ENCODE measurements at regions not wholly inside any gene's neighbourhood (a gene's known extent, or its start where the extent isn't known, plus 50 kb on each side); places are given as distances from the start of the nearest gene placed in this dataset.

DNA sequence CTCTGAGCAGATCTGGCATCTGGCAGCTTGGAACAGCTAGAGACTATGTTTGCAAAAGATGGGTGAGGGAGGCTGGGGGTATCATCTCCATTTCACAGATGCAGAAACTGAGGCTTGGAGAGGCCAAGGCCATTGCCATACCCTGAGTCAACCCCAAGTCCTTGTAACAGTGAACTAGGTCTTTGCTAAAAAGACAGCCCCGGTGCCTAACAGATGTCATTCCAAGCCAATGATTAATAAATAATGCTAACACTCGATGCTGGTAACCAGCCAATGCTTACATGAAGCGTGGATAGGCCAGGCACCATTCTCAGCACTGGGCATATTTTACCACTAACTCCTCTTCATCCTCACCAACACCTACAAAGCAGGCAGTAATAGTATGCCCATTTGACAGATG is 164.0 kb downstream of the MN1 start:
- intact Hi-C loops (cut with micrococcal nuclease; ENCODE audit: unreplicated experiment), result no loop called here
- Histone ChIP-seq H3K9me3 (ENCODE audit: low read depth, low read length, poor library complexity, severe bottlenecking) (no peaks in the 10 kb centered on the region), H3K27me3 (replicated peaks; ENCODE audit: insufficient read depth, low read depth, low read length, poor library complexity) (no peaks in the 10 kb centered on the region), H3K4me3 (ENCODE audit: low read depth, low read length, poor library complexity, severe bottlenecking) (no peak overlapping the region), H3K27ac (ENCODE audit: low read depth, low read length, poor library complexity, severe bottlenecking) (no peak overlapping the region), H3K4me1 (ENCODE audit: insufficient read depth, low read length, poor library complexity, severe bottlenecking) (no peaks in the 10 kb centered on the region), H3K36me3 (ENCODE audit: insufficient read depth, low read length, poor library complexity, severe bottlenecking) (no peaks in the 10 kb centered on the region)
- TF ChIP-seq, protein P1, sequence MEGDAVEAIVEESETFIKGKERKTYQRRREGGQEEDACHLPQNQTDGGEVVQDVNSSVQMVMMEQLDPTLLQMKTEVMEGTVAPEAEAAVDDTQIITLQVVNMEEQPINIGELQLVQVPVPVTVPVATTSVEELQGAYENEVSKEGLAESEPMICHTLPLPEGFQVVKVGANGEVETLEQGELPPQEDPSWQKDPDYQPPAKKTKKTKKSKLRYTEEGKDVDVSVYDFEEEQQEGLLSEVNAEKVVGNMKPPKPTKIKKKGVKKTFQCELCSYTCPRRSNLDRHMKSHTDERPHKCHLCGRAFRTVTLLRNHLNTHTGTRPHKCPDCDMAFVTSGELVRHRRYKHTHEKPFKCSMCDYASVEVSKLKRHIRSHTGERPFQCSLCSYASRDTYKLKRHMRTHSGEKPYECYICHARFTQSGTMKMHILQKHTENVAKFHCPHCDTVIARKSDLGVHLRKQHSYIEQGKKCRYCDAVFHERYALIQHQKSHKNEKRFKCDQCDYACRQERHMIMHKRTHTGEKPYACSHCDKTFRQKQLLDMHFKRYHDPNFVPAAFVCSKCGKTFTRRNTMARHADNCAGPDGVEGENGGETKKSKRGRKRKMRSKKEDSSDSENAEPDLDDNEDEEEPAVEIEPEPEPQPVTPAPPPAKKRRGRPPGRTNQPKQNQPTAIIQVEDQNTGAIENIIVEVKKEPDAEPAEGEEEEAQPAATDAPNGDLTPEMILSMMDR (conservative IDR thresholded peaks at IDR 0.05; ENCODE audit: low read depth, low read length), result no peak
- TF ChIP-seq EZH2 (IDR thresholded peaks at IDR 0.05; ENCODE audit: borderline replicate concordance, low read depth, low read length, poor library complexity, severe bottlenecking), result no peak
- DNase-seq (ENCODE audit: low spot score), result no peak
- ChIA-PET CTCF (no interaction called here), POLR2A (ENCODE audit: low non-redundant PET) (no interaction called here)
- no TSS peak for BruUV-seq (replicated peaks)

GRCh38 chr22:27638329-27639233 is 163.0 kb downstream of the MN1 start:
- TF ChIP-seq, protein P1 (conservative IDR thresholded peaks at IDR 0.05; ENCODE audit: low read depth, low read length), result no peak
- no peak for TF ChIP-seq EZH2 (IDR thresholded peaks at IDR 0.05; ENCODE audit: borderline replicate concordance, low read depth, low read length, poor library complexity, severe bottlenecking)
- intact Hi-C loops (cut with micrococcal nuclease; ENCODE audit: unreplicated experiment), result no loop called here
- ChIA-PET POLR2A (ENCODE audit: low non-redundant PET) (no interaction called here), CTCF (no interaction called here)
- H3K27ac ChIP-seq (ENCODE audit: low read depth, low read length, poor library complexity, severe bottlenecking), result no peak overlapping the region
- no peaks in the 10 kb centered on the region for H3K9me3 ChIP-seq (ENCODE audit: low read depth, low read length, poor library complexity, severe bottlenecking)
- no peaks in the 10 kb centered on the region for H3K27me3 ChIP-seq (replicated peaks; ENCODE audit: insufficient read depth, low read depth, low read length, poor library complexity)
- H3K4me3 ChIP-seq (ENCODE audit: low read depth, low read length, poor library complexity, severe bottlenecking), result no peak overlapping the region
- no TSS peak for BruUV-seq (replicated peaks)
- DNase-seq (ENCODE audit: low spot score), result no peak
- no peaks in the 10 kb centered on the region for H3K36me3 ChIP-seq (ENCODE audit: insufficient read depth, low read length, poor library complexity, severe bottlenecking)
- no peaks in the 10 kb centered on the region for H3K4me1 ChIP-seq (ENCODE audit: insufficient read depth, low read length, poor library complexity, severe bottlenecking)

DNA sequence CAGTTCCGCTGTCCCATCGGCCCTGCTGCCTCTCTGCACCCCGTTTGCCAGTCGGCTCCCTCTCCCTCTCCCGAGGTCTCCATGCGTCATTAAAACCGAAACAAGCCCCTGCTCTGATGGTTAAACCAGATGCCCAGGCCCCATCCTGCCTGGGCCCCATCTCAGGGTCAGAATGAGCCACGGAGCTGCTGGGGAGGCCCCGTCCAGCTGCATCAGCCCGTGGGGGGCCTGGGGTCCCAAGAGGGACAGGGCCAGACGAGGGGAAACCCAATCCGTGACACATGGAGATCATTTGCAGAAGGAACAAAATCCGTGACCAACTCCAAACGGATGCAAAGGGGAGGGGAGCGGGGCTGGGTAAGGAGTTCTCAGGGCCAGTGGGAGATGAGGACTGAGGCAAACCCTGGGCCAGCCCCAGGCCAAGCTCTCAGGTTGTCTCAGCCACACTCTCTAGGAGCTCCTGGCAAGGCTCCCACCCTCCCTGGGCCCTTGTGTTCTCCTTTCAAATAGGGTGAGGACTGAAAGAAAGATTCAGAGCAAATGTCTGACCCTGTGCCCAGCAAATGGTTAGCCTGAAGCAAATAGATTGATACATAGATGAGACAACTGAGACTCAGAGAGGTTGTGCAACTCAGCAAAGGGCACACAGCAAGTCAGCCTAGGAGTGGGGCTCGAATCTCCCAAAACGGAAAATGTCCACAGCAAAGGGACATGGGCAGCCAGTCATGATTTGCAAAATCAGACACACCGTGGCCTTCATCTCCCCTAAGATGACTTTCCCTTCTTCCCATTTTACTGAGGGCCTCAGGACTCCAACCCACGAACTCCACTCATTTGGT is 162.1 kb downstream of the MN1 start:
- no peaks in the 10 kb centered on the region for H3K27me3 ChIP-seq (replicated peaks; ENCODE audit: insufficient read depth, low read depth, low read length, poor library complexity)
- ChIA-PET CTCF (no interaction called here), POLR2A (ENCODE audit: low non-redundant PET) (no interaction called here)
- no peaks in the 10 kb centered on the region for H3K36me3 ChIP-seq (ENCODE audit: insufficient read depth, low read length, poor library complexity, severe bottlenecking)
- DNase-seq (ENCODE audit: low spot score), result no peak
- TF ChIP-seq, protein P1 (conservative IDR thresholded peaks at IDR 0.05; ENCODE audit: low read depth, low read length), result no peak
- TF ChIP-seq EZH2 (IDR thresholded peaks at IDR 0.05; ENCODE audit: borderline replicate concordance, low read depth, low read length, poor library complexity, severe bottlenecking), result no peak
- no peak overlapping the region for H3K4me3 ChIP-seq (ENCODE audit: low read depth, low read length, poor library complexity, severe bottlenecking)
- no peaks in the 10 kb centered on the region for H3K9me3 ChIP-seq (ENCODE audit: low read depth, low read length, poor library complexity, severe bottlenecking)
- H3K27ac ChIP-seq (ENCODE audit: low read depth, low read length, poor library complexity, severe bottlenecking), result no peak overlapping the region
- no TSS peak for BruUV-seq (replicated peaks)
- intact Hi-C loops (cut with micrococcal nuclease; ENCODE audit: unreplicated experiment), result no loop called here
- H3K4me1 ChIP-seq (ENCODE audit: insufficient read depth, low read length, poor library complexity, severe bottlenecking), result no peaks in the 10 kb centered on the region

Data from A673 (cell line).